SK-N-MC (cell line): ENCODE measurements at regions not wholly inside any gene's neighbourhood (a gene's known extent, or its start where the extent isn't known, plus 50 kb on each side); places are given as distances from the start of the nearest gene placed in this dataset.

ENCODE experiments used
- EZH2 ChIP-seq: fragments of 200-600 bp; sonication (generic); IDR thresholded peaks from one replicate; pipeline ENCODE4 v1.6.1; 2017; ENCODE audit warnings: antibody characterized with exemption
- POLR2AphosphoS5 ChIP-seq: IDR thresholded peaks from 2 replicates; pipeline ENCODE4 v1.6.1; 2012; ENCODE audit warnings: mild to moderate bottlenecking, low read depth, low read length, borderline replicate concordance

GRCh38 chr17:77861981-77862645, 96.4 kb upstream of the TNRC6C start:
- TF ChIP-seq POLR2AphosphoS5 (no peak), EZH2 (no peak)
